ENCODE measurements at regions not wholly inside any gene's neighbourhood (a gene's known extent, or its start where the extent isn't known, plus 50 kb on each side); places are given as distances from the start of the nearest gene placed in this dataset.

- TF ChIP-seq EZH2 (IDR thresholded peaks at IDR 0.05) (no peak), POLR2AphosphoS5 (IDR thresholded peaks at IDR 0.05; ENCODE audit: borderline replicate concordance, low read depth, low read length) (no peak), FOXP2 (optimal IDR thresholded peaks at IDR 0.05; ENCODE audit: control extremely low read depth, extremely low read length, insufficient read depth) (no peak)
These were observed 196.7 kb downstream of the MOXD1 start for GRCh38 chr6:132204591-132204990.
